IPS-NIHi11 (cell line): ENCODE measurements at regions not wholly inside any gene's neighbourhood (a gene's known extent, or its start where the extent isn't known, plus 50 kb on each side); places are given as distances from the start of the nearest gene placed in this dataset.

ENCODE experiments used
- DNase-seq: peaks from one replicate; pipeline ENCODE4 v3.0.0; 2012; ENCODE audit warnings: mixed read lengths, low spot score

DNA sequence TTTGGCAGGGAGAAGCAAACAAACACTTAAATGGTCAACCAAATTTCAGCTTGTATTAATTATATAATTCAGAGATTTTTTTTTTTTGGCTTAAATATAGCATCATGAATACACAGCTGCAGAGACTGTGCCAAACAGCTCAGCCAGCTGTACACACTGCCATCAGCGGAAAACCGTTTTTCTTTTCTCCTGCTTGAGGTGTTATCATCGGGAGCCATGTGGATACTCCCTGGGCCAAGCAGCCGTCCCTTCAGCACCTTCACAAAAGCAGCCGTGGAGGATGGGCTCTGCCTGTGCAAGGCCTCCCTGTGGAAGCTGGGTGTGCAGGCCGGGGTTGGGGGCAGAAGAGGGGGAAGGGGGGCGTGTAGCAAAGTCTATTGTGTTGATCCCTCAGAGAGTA lies 85.0 kb downstream of the NUF2 start:
- DNase-seq, result no peak

GRCh38 chr1:163408262-163408661 lies 86.5 kb downstream of the NUF2 start:
- DNase-seq, result no peak

- peak; percentile 53 for DNase-seq
Observed at GRCh38 chr1:163410073-163410999, 88.6 kb downstream of the NUF2 start.

- no peak for DNase-seq
Observed at GRCh38 chr1:163412221-163412620, 90.5 kb downstream of the NUF2 start.

GRCh38 chr1:163414778-163415177 lies 93.0 kb downstream of the NUF2 start:
- DNase-seq, result no peak

DNA sequence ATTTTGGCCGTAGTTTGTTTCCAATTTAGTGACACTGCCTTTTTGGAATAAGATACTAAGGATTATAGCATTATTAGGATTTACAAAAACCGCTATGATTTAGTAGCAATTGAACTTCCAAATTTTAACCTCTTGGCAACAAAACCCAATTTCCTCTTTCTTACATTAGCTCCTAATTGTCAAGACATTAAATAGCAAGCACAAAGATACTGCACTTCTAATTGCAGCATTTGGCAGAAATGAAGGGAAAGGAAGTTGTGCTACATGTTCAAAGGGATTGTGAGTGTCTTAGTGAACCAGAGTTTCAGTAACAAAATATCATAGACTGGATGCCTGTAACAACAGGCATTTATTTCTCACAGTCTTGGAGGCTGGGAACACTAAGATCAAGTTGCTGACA lies 99.9 kb downstream of the NUF2 start:
- no peak for DNase-seq

- no peak for DNase-seq
Observed at GRCh38 chr1:163422738-163423404, 101.1 kb downstream of the NUF2 start.

GRCh38 chr1:163426505-163427251 lies 104.9 kb downstream of the NUF2 start:
- no peak for DNase-seq

GRCh38 chr1:163427279-163427678 lies 105.5 kb downstream of the NUF2 start:
- no peak for DNase-seq

DNA sequence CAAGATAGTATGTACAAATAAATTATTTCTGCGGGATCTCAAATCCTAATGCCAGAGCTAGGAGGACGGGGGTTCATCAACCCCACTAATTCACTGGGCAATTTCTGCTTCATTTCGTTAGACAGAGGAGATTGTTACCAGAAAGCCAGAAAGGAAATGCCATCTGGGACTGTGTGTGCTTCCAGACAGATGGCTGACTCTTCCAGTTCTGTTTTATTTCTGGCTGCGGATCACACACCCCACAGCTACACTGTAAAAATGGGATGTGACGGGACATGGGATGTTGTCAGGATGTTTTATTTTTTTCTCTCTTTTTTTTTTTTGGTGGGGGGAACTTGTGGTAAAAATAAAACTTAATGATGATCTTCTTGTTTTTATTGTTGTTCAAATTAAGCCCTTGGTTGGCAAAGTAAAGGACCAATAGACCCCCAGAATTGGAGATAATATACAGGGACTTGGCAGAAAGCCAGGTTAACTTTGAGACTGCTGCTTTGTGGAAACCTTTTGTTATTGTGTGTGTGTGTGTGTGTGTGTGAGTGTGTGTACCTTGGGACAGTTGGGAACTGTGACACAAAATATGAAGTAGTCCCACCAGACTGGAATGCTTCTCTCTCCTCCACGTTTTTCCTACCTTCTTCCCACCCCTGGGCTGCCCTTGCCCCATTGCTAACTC lies 114.5 kb downstream of the NUF2 start:
- DNase-seq, result no peak

DNA sequence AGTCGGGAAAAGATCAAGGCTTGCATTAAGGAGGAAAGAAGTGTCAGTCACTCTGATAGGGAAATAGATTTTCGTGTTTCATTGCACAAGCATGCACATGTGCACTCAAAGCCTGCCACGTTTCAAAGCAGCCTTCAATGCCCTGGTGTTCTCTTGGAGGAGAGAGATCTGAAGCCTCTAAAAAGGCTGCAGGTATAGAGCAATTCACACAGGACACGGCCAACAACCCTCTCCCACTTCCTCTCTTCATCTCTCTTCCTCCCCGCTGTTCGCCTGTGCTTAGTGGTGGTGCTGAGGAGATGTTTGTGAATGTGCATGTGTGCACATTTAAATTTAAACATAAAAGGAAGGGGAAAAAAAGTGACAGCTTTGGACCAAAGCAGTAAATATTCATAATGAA lies 117.7 kb downstream of the NUF2 start:
- no peak for DNase-seq

GRCh38 chr1:163440090-163440489 lies 118.3 kb downstream of the NUF2 start:
- DNase-seq, result no peak

DNA sequence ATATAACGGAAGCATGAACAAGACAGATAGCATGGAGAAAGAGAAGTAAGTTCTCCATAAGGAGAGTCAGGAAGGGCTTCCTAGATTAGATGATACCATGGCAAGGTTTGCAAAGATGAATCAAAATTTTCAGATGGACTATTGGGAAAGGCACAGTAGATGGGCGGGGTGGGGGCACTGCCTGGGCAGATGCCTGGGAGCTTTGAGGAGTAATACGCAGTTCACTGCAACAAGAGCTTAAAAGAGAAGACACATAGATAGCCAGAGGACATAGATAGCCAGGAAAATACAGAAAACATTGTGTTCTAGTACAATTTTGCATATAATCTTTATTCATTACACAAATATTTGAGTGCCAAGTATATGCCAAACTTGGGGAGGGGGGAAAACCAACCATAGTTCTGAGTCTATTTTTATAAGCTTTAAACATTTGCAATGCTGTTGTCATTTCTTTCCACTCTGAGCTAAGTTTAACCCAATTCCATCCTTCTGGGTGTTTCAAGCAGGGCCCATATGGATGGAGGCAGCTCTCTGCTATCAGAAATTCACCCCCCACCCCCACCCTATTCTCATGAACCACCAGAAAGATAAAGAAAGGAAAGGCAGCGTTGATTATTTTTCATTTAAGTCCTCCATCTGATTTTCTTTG lies 120.6 kb downstream of the NUF2 start:
- DNase-seq, result no peak

- no peak for DNase-seq
Observed at GRCh38 chr1:163442895-163443294, 121.1 kb downstream of the NUF2 start.

- DNase-seq, result no peak
Observed at GRCh38 chr1:163443863-163444262, 122.1 kb downstream of the NUF2 start.

GRCh38 chr1:163444665-163445064 lies 122.9 kb downstream of the NUF2 start:
- no peak for DNase-seq

- DNase-seq, result no peak
Observed at GRCh38 chr1:163450986-163451385, 129.2 kb downstream of the NUF2 start.

GRCh38 chr1:163459539-163459938 lies 137.8 kb downstream of the NUF2 start:
- no peak for DNase-seq

GRCh38 chr1:163467289-163467688 lies 145.5 kb downstream of the NUF2 start:
- peak; percentile 50 for DNase-seq

DNA sequence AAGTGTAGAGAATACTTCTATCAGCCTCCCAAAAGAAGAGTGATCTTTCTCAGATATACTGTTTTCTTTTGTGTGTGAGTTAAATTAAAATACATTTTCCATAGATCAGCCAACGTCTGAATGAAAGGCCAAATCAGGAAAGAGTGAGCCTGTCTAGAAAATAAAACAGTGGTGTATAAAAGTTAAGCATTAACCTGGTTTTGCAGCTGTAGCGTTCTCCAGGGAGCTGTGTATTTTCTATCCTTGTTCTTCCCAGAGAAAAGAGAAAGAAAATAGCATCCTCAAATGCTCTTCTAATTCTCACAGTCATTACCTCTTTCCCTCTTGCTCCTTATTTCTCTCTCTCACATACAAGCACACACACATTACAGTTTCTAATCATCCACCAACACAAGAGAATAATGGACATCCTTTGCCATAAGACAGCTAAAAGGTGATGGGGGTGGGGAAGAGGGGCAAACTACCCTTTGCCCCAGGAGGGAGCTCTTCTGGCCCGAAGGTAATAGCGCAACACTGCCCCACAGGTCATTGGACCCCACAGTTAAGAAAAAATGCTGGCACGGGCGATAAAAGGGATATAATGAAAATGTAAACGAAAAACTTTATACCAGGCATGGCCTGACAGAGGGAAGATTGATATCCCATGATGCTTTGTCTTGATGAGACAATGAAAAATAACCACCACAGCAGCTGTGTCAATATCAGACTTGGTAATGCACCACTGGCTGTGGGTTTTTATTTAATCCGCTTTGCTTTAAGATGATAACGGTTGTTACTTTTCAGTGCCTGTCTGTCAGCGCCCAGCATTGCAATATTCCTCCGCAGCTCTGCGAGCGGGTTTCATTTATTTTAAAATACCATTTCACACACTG lies 150.3 kb downstream of the NUF2 start:
- DNase-seq, result no peak
